ENCODE measurements at regions not wholly inside any gene's neighbourhood (a gene's known extent, or its start where the extent isn't known, plus 50 kb on each side); places are given as distances from the start of the nearest gene placed in this dataset.

- Histone ChIP-seq H2AFZ (ENCODE audit: control insufficient read depth, low read length) (no peak overlapping the region), H3K9me3 (ENCODE audit: control insufficient read depth, low read depth, low read length) (no peaks in the 10 kb centered on the region), H3K27ac (ENCODE audit: control insufficient read depth, insufficient read depth, low read length) (no peak overlapping the region), H3K9ac (ENCODE audit: control insufficient read depth, extremely low read depth, insufficient read depth, low read length) (no peak overlapping the region), H3K4me3 (ENCODE audit: control insufficient read depth in 2 of 3, extremely low read depth in 1 of 3, insufficient read depth in 2 of 3, low read depth in 1 of 3, low read length in 3 of 3) (no peak overlapping the region), H3K27me3 (ENCODE audit: control insufficient read depth, extremely low read depth, insufficient read depth, low read length) (no peaks in the 10 kb centered on the region), H3K4me1 (ENCODE audit: control insufficient read depth, extremely low read depth, insufficient read depth, low read length) (no peaks in the 10 kb centered on the region), H3K36me3 (ENCODE audit: control insufficient read depth in 2 of 2, extremely low read depth in 1 of 2, insufficient read depth in 2 of 2, low read length in 2 of 2) (no peaks in the 10 kb centered on the region), H4K20me1 (ENCODE audit: control insufficient read depth, extremely low read depth, insufficient read depth, low read length) (no peaks in the 10 kb centered on the region), H3K9me1 (ENCODE audit: control insufficient read depth, extremely low read depth, insufficient read depth, low read length) (no peaks in the 10 kb centered on the region), H3K4me2 (ENCODE audit: control insufficient read depth, extremely low read depth, insufficient read depth, low read depth, low read length) (no peak overlapping the region), H3K79me2 (ENCODE audit: control insufficient read depth, insufficient read depth, low read length) (peaks cover 3% of the 10 kb centered on the region)
- no peak for FAIRE-seq
- dilution Hi-C loops (cut with MboI; ENCODE audit: extremely low pct_ligation_motif_present, low sequenced_read_pairs) = no loop called here
- no peak for DNase-seq (ENCODE audit: low read depth, low spot score)
- no peak for TF ChIP-seq EZH2 (IDR thresholded peaks at IDR 0.05; ENCODE audit: low read length)
- TF ChIP-seq CTCF (optimal IDR thresholded peaks at IDR 0.05 in 1 of 3, IDR thresholded peaks at IDR 0.05 in 1 of 3, conservative IDR thresholded peaks at IDR 0.05 in 1 of 3; ENCODE audit: extremely low read depth in 1 of 3, insufficient read depth in 2 of 3, low read length in 3 of 3) = no peak
Observed at GRCh38 chr6:56820060-56820459, 134.8 kb upstream of the BEND6 start.

GRCh38 chr6:56819604-56820003 is 135.3 kb upstream of the BEND6 start:
- dilution Hi-C loops (cut with MboI; ENCODE audit: extremely low pct_ligation_motif_present, low sequenced_read_pairs) = no loop called here
- H3K27ac ChIP-seq (ENCODE audit: control insufficient read depth, insufficient read depth, low read length) = no peak overlapping the region
- no peaks in the 10 kb centered on the region for H4K20me1 ChIP-seq (ENCODE audit: control insufficient read depth, extremely low read depth, insufficient read depth, low read length)
- H3K79me2 ChIP-seq (ENCODE audit: control insufficient read depth, insufficient read depth, low read length) = peaks cover 3% of the 10 kb centered on the region
- no peaks in the 10 kb centered on the region for H3K9me1 ChIP-seq (ENCODE audit: control insufficient read depth, extremely low read depth, insufficient read depth, low read length)
- no peaks in the 10 kb centered on the region for H3K27me3 ChIP-seq (ENCODE audit: control insufficient read depth, extremely low read depth, insufficient read depth, low read length)
- no peaks in the 10 kb centered on the region for H3K36me3 ChIP-seq (ENCODE audit: control insufficient read depth in 2 of 2, extremely low read depth in 1 of 2, insufficient read depth in 2 of 2, low read length in 2 of 2)
- H3K4me1 ChIP-seq (ENCODE audit: control insufficient read depth, extremely low read depth, insufficient read depth, low read length) = no peaks in the 10 kb centered on the region
- H3K9ac ChIP-seq (ENCODE audit: control insufficient read depth, extremely low read depth, insufficient read depth, low read length) = no peak overlapping the region
- no peak overlapping the region for H2AFZ ChIP-seq (ENCODE audit: control insufficient read depth, low read length)
- DNase-seq (ENCODE audit: low read depth, low spot score) (no peak), FAIRE-seq (no peak)
- no peaks in the 10 kb centered on the region for H3K9me3 ChIP-seq (ENCODE audit: control insufficient read depth, low read depth, low read length)
- no peak overlapping the region for H3K4me2 ChIP-seq (ENCODE audit: control insufficient read depth, extremely low read depth, insufficient read depth, low read depth, low read length)
- TF ChIP-seq CTCF (optimal IDR thresholded peaks at IDR 0.05 in 1 of 3, IDR thresholded peaks at IDR 0.05 in 1 of 3, conservative IDR thresholded peaks at IDR 0.05 in 1 of 3; ENCODE audit: extremely low read depth in 1 of 3, insufficient read depth in 2 of 3, low read length in 3 of 3) (no peak), EZH2 (IDR thresholded peaks at IDR 0.05; ENCODE audit: low read length) (no peak)
- no peak overlapping the region for H3K4me3 ChIP-seq (ENCODE audit: control insufficient read depth in 2 of 3, extremely low read depth in 1 of 3, insufficient read depth in 2 of 3, low read depth in 1 of 3, low read length in 3 of 3)
